ENCODE measurements at regions not wholly inside any gene's neighbourhood (a gene's known extent, or its start where the extent isn't known, plus 50 kb on each side); places are given as distances from the start of the nearest gene placed in this dataset.

- TF ChIP-seq TCF12 (IDR thresholded peaks at IDR 0.05; ENCODE audit: low read depth) (no peak), FOXM1 (IDR thresholded peaks at IDR 0.05; ENCODE audit: borderline replicate concordance, low read depth) (no peak), EP300 (IDR thresholded peaks at IDR 0.05; ENCODE audit: borderline replicate concordance) (no peak), NFIC (IDR thresholded peaks at IDR 0.05) (no peak), TAF1 (IDR thresholded peaks at IDR 0.05; ENCODE audit: low read depth) (no peak), EGR1 (IDR thresholded peaks at IDR 0.05) (no peak)
- TF ChIP-seq, protein P1, sequence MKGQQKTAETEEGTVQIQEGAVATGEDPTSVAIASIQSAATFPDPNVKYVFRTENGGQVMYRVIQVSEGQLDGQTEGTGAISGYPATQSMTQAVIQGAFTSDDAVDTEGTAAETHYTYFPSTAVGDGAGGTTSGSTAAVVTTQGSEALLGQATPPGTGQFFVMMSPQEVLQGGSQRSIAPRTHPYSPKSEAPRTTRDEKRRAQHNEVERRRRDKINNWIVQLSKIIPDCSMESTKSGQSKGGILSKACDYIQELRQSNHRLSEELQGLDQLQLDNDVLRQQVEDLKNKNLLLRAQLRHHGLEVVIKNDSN (IDR thresholded peaks at IDR 0.05): no peak
These were observed 442.6 kb upstream of the ADGRL2 start for GRCh38 chr1:81358151-81358550.
